Sigmoid colon (tissue), 6 donors: ENCODE measurements at regions not wholly inside any gene's neighbourhood (a gene's known extent, or its start where the extent isn't known, plus 50 kb on each side); places are given as distances from the start of the nearest gene placed in this dataset.

ENCODE experiments used
- DNase-seq: peaks from one replicate; pipeline ENCODE4 v3.0.0-alpha.2; 2019
- H3K27ac ChIP-seq, 4 donors: fragments of 200-600 bp; sonication (generic); one replicate each; pipeline ENCODE4 v1.5.1; 2016 to 2019; ENCODE audit warnings: mild to moderate bottlenecking in 1 of 4
- H3K27me3 ChIP-seq, 3 donors: fragments of 200-600 bp; sonication (generic); one replicate each; pipeline ENCODE4 v1.5.1; 2019; ENCODE audit warnings: mild to moderate bottlenecking in 1 of 3
- H3K36me3 ChIP-seq, 4 donors: fragments of 200-600 bp; sonication (generic); one replicate each; pipeline ENCODE4 v1.5.1; 2016 to 2019
- H3K4me1 ChIP-seq, 4 donors: fragments of 200-600 bp; sonication (generic); one replicate each; pipeline ENCODE4 v1.5.1; 2017 to 2019
- H3K4me3 ChIP-seq, 4 donors: fragments of 200-600 bp; sonication (generic); one replicate each; pipeline ENCODE4 v1.5.1; 2017 to 2019; ENCODE audit warnings: mild to moderate bottlenecking in 2 of 4, moderate library complexity in 1 of 4
- H3K9me3 ChIP-seq, 4 donors: fragments of 200-600 bp in 3 of 4; sonication (generic) in 3 of 4; one replicate each; pipeline versions ENCODE4 v1.5.1 to v1.6.1; 2013 to 2019
- EP300 ChIP-seq, 4 donors: sonication (generic); formaldehyde crosslinking; IDR thresholded peaks; one replicate each; pipeline ENCODE4 v1.6.1; 2017; ENCODE audit warnings: antibody characterized with exemption in 4 of 4
- POLR2A ChIP-seq, 2 donors: fragments of 450-650 bp; IDR thresholded peaks; one replicate each; pipeline ENCODE4 v1.6.1; 2016; ENCODE audit warnings: antibody characterized with exemption in 2 of 2, mild to moderate bottlenecking in 2 of 2, moderate library complexity in 2 of 2
- POLR2AphosphoS5 ChIP-seq, 4 donors: sonication (generic); formaldehyde crosslinking; IDR thresholded peaks; one replicate each; pipeline ENCODE4 v1.6.1; 2017; ENCODE audit warnings: antibody characterized with exemption in 4 of 4
- WGBS, 2 donors: extraction: QIAGEN DNeasy Blood & Tissue Kit; methylation state at CpG; one replicate each; pipeline ENCODE4 v1.1.7; 2013; 5-methylcytosine and 5-hydroxymethylcytosine counted together
- intact Hi-C: fragments of 100-400 bp; cut with DNase I; formaldehyde crosslinking; loops from one replicate; pipeline ENCODE4 v1.15.1; 2023
- TF ChIP-seq, protein P1 (sequence below), 4 experiments: fragments of 450-650 bp in 3 of 4; fragments of 200-600 bp in 1 of 4; IDR thresholded peaks; one replicate each; pipeline ENCODE4 v1.5.1; 2016 to 2019; ENCODE audit warnings: antibody characterized with exemption in 4 of 4, mild to moderate bottlenecking in 3 of 4, moderate library complexity in 2 of 4
- donor health status: healthy with polysubstance abuse.
- donor health status: healthy.

- H3K27me3 ChIP-seq, result peaks cover 0 to 12% (median 0%) of the 10 kb centered on the region in 3 donors
- no peaks in the 10 kb centered on the region for H3K4me1 ChIP-seq
- no peak for DNase-seq
- H3K36me3 ChIP-seq, result no peaks in the 10 kb centered on the region
- H3K27ac ChIP-seq, result no peak overlapping the region
- TF ChIP-seq POLR2AphosphoS5 (IDR thresholded peaks at IDR 0.05), result no peak
- no peak for TF ChIP-seq POLR2A (IDR thresholded peaks at IDR 0.05)
- TF ChIP-seq, protein P1, sequence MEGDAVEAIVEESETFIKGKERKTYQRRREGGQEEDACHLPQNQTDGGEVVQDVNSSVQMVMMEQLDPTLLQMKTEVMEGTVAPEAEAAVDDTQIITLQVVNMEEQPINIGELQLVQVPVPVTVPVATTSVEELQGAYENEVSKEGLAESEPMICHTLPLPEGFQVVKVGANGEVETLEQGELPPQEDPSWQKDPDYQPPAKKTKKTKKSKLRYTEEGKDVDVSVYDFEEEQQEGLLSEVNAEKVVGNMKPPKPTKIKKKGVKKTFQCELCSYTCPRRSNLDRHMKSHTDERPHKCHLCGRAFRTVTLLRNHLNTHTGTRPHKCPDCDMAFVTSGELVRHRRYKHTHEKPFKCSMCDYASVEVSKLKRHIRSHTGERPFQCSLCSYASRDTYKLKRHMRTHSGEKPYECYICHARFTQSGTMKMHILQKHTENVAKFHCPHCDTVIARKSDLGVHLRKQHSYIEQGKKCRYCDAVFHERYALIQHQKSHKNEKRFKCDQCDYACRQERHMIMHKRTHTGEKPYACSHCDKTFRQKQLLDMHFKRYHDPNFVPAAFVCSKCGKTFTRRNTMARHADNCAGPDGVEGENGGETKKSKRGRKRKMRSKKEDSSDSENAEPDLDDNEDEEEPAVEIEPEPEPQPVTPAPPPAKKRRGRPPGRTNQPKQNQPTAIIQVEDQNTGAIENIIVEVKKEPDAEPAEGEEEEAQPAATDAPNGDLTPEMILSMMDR (IDR thresholded peaks at IDR 0.05), result no peak
- no peak for TF ChIP-seq EP300 (IDR thresholded peaks at IDR 0.05)
- no peak overlapping the region for H3K4me3 ChIP-seq
- no peaks in the 10 kb centered on the region for H3K9me3 ChIP-seq
- intact Hi-C loops, result no loop called here
- WGBS, 2 donors, result 76 to 84% methylated on average over 2 of the region's 2 CpGs
Observed at GRCh38 chr20:2242678-2243077, 53.1 kb upstream of the TGM3 start.

- 62 to 73% methylated on average over 4 of the region's 4 CpGs for WGBS, 2 donors
- H3K27me3 ChIP-seq, result peaks cover 0 to 12% (median 0%) of the 10 kb centered on the region in 3 donors
- H3K27ac ChIP-seq, result no peak overlapping the region
- no peaks in the 10 kb centered on the region for H3K9me3 ChIP-seq
- H3K36me3 ChIP-seq, result no peaks in the 10 kb centered on the region
- no peak for DNase-seq
- no peaks in the 10 kb centered on the region for H3K4me1 ChIP-seq
- intact Hi-C loops, result no loop called here
- H3K4me3 ChIP-seq, result no peak overlapping the region
- TF ChIP-seq, protein P1 (IDR thresholded peaks at IDR 0.05), result no peak
- no peak for TF ChIP-seq POLR2AphosphoS5 (IDR thresholded peaks at IDR 0.05)
- no peak for TF ChIP-seq EP300 (IDR thresholded peaks at IDR 0.05)
- TF ChIP-seq POLR2A (IDR thresholded peaks at IDR 0.05), result no peak
Observed at GRCh38 chr20:2244523-2244922, 51.3 kb upstream of the TGM3 start.

DNA sequence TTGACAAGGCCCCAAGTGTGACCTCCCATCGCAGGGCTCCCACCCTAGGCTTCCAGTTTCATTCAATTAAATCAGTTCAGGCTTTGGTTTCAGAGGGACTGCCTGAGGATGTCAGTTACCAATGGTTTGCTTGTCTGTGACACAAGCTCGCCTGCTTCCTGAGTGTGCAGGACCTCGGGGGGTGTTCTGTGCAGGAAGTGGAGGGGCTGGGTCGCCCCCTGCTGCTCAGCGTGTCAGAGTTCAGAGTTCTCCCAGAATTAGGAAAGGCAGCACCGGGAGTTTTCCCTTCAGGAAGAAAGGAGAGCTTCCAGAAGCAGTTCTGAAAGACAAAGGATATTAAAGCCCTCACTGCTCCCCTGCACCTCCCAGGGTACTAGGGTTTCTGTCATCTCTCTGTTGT is 50.8 kb upstream of the TGM3 start:
- no peaks in the 10 kb centered on the region for H3K4me1 ChIP-seq
- no peaks in the 10 kb centered on the region for H3K36me3 ChIP-seq
- no peaks in the 10 kb centered on the region for H3K9me3 ChIP-seq
- no peak overlapping the region for H3K4me3 ChIP-seq
- TF ChIP-seq EP300 (IDR thresholded peaks at IDR 0.05) (no peak), POLR2AphosphoS5 (IDR thresholded peaks at IDR 0.05) (no peak), POLR2A (IDR thresholded peaks at IDR 0.05) (no peak)
- TF ChIP-seq, protein P1 (IDR thresholded peaks at IDR 0.05), result no peak
- intact Hi-C loops, result no loop called here
- H3K27ac ChIP-seq, result no peak overlapping the region
- WGBS, 2 donors, result 32 to 56% methylated on average over 6 of the region's 6 CpGs
- DNase-seq, result no peak
- peaks cover 0 to 12% (median 0%) of the 10 kb centered on the region in 3 donors for H3K27me3 ChIP-seq

- H3K27me3 ChIP-seq, result peaks cover 0 to 12% (median 0%) of the 10 kb centered on the region in 3 donors
- no peaks in the 10 kb centered on the region for H3K4me1 ChIP-seq
- TF ChIP-seq, protein P1 (IDR thresholded peaks at IDR 0.05), result no peak
- TF ChIP-seq EP300 (IDR thresholded peaks at IDR 0.05), result no peak
- TF ChIP-seq POLR2AphosphoS5 (IDR thresholded peaks at IDR 0.05), result no peak
- TF ChIP-seq POLR2A (IDR thresholded peaks at IDR 0.05), result no peak
- no peak overlapping the region for H3K4me3 ChIP-seq
- no peak for DNase-seq
- H3K27ac ChIP-seq, result no peak overlapping the region
- intact Hi-C loops, result no loop called here
- H3K9me3 ChIP-seq, result no peaks in the 10 kb centered on the region
- 27 to 32% methylated on average over 1 of the region's 1 CpG for WGBS, 2 donors
- no peaks in the 10 kb centered on the region for H3K36me3 ChIP-seq
Observed at GRCh38 chr20:2245637-2246036, 50.2 kb upstream of the TGM3 start.
